IPS DF 6.9 (cell line): ENCODE measurements at regions not wholly inside any gene's neighbourhood (a gene's known extent, or its start where the extent isn't known, plus 50 kb on each side); places are given as distances from the start of the nearest gene placed in this dataset.

Experiments used
- DNase-seq: peaks from one replicate; pipeline ENCODE4 v3.0.0-alpha.2; 2013; ENCODE audit warnings: low read depth, low spot score
- H3K27ac ChIP-seq: one replicate; pipeline ENCODE4 v1.5.1; 2013; ENCODE audit warnings: low read length, control low read depth
- H3K27me3 ChIP-seq: 2 replicates; pipeline ENCODE4 v1.6.1; 2013; ENCODE audit warnings: mild to moderate bottlenecking, low read length; ENCODE audit not compliant: control insufficient read depth, insufficient read depth
- H3K36me3 ChIP-seq: 2 replicates; pipeline ENCODE4 v1.6.1; 2013; ENCODE audit warnings: low read length; ENCODE audit not compliant: control insufficient read depth, insufficient read depth
- H3K4me1 ChIP-seq: 2 replicates; pipeline ENCODE4 v1.6.1; 2013; ENCODE audit warnings: low read length; ENCODE audit not compliant: control insufficient read depth, insufficient read depth
- H3K4me3 ChIP-seq: 2 replicates; pipeline ENCODE4 v1.5.1; 2013; ENCODE audit warnings: mild to moderate bottlenecking, low read length
- H3K9me3 ChIP-seq: 2 replicates; pipeline ENCODE4 v1.6.1; 2013; ENCODE audit warnings: low read length, inconsistent platforms; ENCODE audit not compliant: control insufficient read depth, insufficient read depth
- WGBS: extraction: QIAGEN DNeasy Blood & Tissue Kit; methylation state at CpG from one replicate; pipeline ENCODE4 v1.1.7; 2013; ENCODE audit warnings: mixed read lengths, missing lambda C conversion rate; ENCODE audit not compliant: insufficient read length, insufficient coverage; 5-methylcytosine and 5-hydroxymethylcytosine counted together

GRCh38 chr10:128982616-128982915, 484.5 kb upstream of the MGMT start:
- WGBS, result no CpG with 5 or more reads among the region's 4 CpGs
- H3K4me3 ChIP-seq, result no peak overlapping the region
- peaks cover 3% of the 10 kb centered on the region; the same call in 1 of the 2 replicates for H3K36me3 ChIP-seq

GRCh38 chr10:128985036-128985435, 482.0 kb upstream of the MGMT start:
- no peaks in the 10 kb centered on the region for H3K27me3 ChIP-seq
- H3K27ac ChIP-seq, result no peak overlapping the region
- WGBS, result no CpG with 5 or more reads among the region's 1 CpG

More at GRCh38 chr10:128982616-128982915, 484.5 kb upstream of the MGMT start:
- Histone ChIP-seq H3K9me3 (no peaks in the 10 kb centered on the region), H3K4me1 (no peaks in the 10 kb centered on the region), H3K27me3 (no peaks in the 10 kb centered on the region), H3K27ac (no peak overlapping the region)
- no peak for DNase-seq

GRCh38 chr10:128990986-128991385, 476.1 kb upstream of the MGMT start:
- H3K36me3 ChIP-seq, result no peaks in the 10 kb centered on the region
- WGBS, result no CpG with 5 or more reads among the region's 17 CpGs
- no peak for DNase-seq
- H3K27me3 ChIP-seq, result no peaks in the 10 kb centered on the region
- peaks cover 2% of the 10 kb centered on the region; the same call in 1 of the 2 replicates for H3K4me1 ChIP-seq
- H3K4me3 ChIP-seq, result no peak overlapping the region
- H3K9me3 ChIP-seq, result no peaks in the 10 kb centered on the region
- no peak overlapping the region for H3K27ac ChIP-seq

More at GRCh38 chr10:128985036-128985435, 482.0 kb upstream of the MGMT start:
- DNase-seq, result no peak
- H3K36me3 ChIP-seq, result peaks cover 3% of the 10 kb centered on the region; the same call in 1 of the 2 replicates
- no peaks in the 10 kb centered on the region for H3K9me3 ChIP-seq
- no peak overlapping the region for H3K4me3 ChIP-seq
- H3K4me1 ChIP-seq, result no peaks in the 10 kb centered on the region

GRCh38 chr10:128992770-128993169, 474.3 kb upstream of the MGMT start:
- H3K4me3 ChIP-seq, result no peak overlapping the region
- no peaks in the 10 kb centered on the region for H3K9me3 ChIP-seq
- H3K36me3 ChIP-seq, result no peaks in the 10 kb centered on the region
- H3K4me1 ChIP-seq, result peaks cover 2% of the 10 kb centered on the region; the same call in 1 of the 2 replicates
- WGBS, result no CpG with 5 or more reads among the region's 5 CpGs
- DNase-seq, result no peak
- H3K27ac ChIP-seq, result no peak overlapping the region
- H3K27me3 ChIP-seq, result no peaks in the 10 kb centered on the region

GRCh38 chr10:128993443-128993842, 473.6 kb upstream of the MGMT start:
- H3K27ac ChIP-seq, result no peak overlapping the region
- no peak for DNase-seq
- H3K27me3 ChIP-seq, result no peaks in the 10 kb centered on the region
- peaks cover 2% of the 10 kb centered on the region; the same call in 1 of the 2 replicates for H3K4me1 ChIP-seq
- H3K4me3 ChIP-seq, result no peak overlapping the region
- WGBS, result no CpG with 5 or more reads among the region's 8 CpGs
- H3K36me3 ChIP-seq, result no peaks in the 10 kb centered on the region
- H3K9me3 ChIP-seq, result no peaks in the 10 kb centered on the region

GRCh38 chr10:128993911-128994538, 473.0 kb upstream of the MGMT start:
- WGBS, result no CpG with 5 or more reads among the region's 8 CpGs
- H3K4me3 ChIP-seq, result no peak overlapping the region

GRCh38 chr10:128994598-128995143, 472.4 kb upstream of the MGMT start:
- H3K4me1 ChIP-seq, result peaks cover 2% of the 10 kb centered on the region; the same call in 1 of the 2 replicates
- H3K27ac ChIP-seq, result no peak overlapping the region
- DNase-seq, result no peak
- 100% methylated on average over 2 of the region's 2 CpGs for WGBS
- no peaks in the 10 kb centered on the region for H3K27me3 ChIP-seq
- H3K36me3 ChIP-seq, result no peaks in the 10 kb centered on the region
- no peaks in the 10 kb centered on the region for H3K9me3 ChIP-seq
- H3K4me3 ChIP-seq, result no peak overlapping the region

More at GRCh38 chr10:128993911-128994538, 473.0 kb upstream of the MGMT start:
- DNase-seq, result no peak
- Histone ChIP-seq H3K4me1 (peaks cover 2% of the 10 kb centered on the region; the same call in 1 of the 2 replicates), H3K27ac (no peak overlapping the region), H3K27me3 (no peaks in the 10 kb centered on the region), H3K9me3 (no peaks in the 10 kb centered on the region), H3K36me3 (no peaks in the 10 kb centered on the region)

GRCh38 chr10:128995676-128996075, 471.4 kb upstream of the MGMT start:
- WGBS, result no CpG with 5 or more reads among the region's 2 CpGs

GRCh38 chr10:128996092-128996491, 470.9 kb upstream of the MGMT start:
- Histone ChIP-seq H3K27ac (no peak overlapping the region), H3K27me3 (no peaks in the 10 kb centered on the region), H3K36me3 (no peaks in the 10 kb centered on the region), H3K4me3 (no peak overlapping the region), H3K4me1 (peaks cover 2% of the 10 kb centered on the region; the same call in 1 of the 2 replicates), H3K9me3 (no peaks in the 10 kb centered on the region)
- no CpG with 5 or more reads among the region's 8 CpGs for WGBS
- DNase-seq, result no peak

More at GRCh38 chr10:128995676-128996075, 471.4 kb upstream of the MGMT start:
- H3K27me3 ChIP-seq, result no peaks in the 10 kb centered on the region
- no peaks in the 10 kb centered on the region for H3K36me3 ChIP-seq
- no peaks in the 10 kb centered on the region for H3K9me3 ChIP-seq
- H3K4me3 ChIP-seq, result no peak overlapping the region
- DNase-seq, result no peak
- H3K4me1 ChIP-seq, result peaks cover 2% of the 10 kb centered on the region; the same call in 1 of the 2 replicates
- no peak overlapping the region for H3K27ac ChIP-seq

GRCh38 chr10:128998101-128998805, 468.8 kb upstream of the MGMT start:
- no CpG with 5 or more reads among the region's 10 CpGs for WGBS
- DNase-seq, result no peak
- no peaks in the 10 kb centered on the region for H3K9me3 ChIP-seq
- no peak overlapping the region for H3K27ac ChIP-seq
- H3K4me3 ChIP-seq, result no peak overlapping the region
- peaks cover under 1% of the 10 kb centered on the region; the same call in 1 of the 2 replicates for H3K4me1 ChIP-seq
- no peaks in the 10 kb centered on the region for H3K36me3 ChIP-seq
- H3K27me3 ChIP-seq, result no peaks in the 10 kb centered on the region
